ENCODE measurements at regions not wholly inside any gene's neighbourhood (a gene's known extent, or its start where the extent isn't known, plus 50 kb on each side); places are given as distances from the start of the nearest gene placed in this dataset.

GRCh38 chr5:98723061-98723460 is 50.4 kb upstream of the RGMB start:
- Histone ChIP-seq H3K4me3 (ENCODE audit: low read depth, low read length) (no peak overlapping the region), H3K36me3 (ENCODE audit: insufficient read depth, low read length) (no peaks in the 10 kb centered on the region), H3K79me2 (ENCODE audit: control insufficient read depth, insufficient read depth, low read length, unreplicated experiment) (no peaks in the 10 kb centered on the region), H3K27me3 (ENCODE audit: insufficient read depth, low read length) (no peaks in the 10 kb centered on the region), H3K4me1 (ENCODE audit: control insufficient read depth, insufficient read depth, low read length, unreplicated experiment) (peaks cover 13% of the 10 kb centered on the region), H2AFZ (ENCODE audit: low read length, unreplicated experiment) (no peak overlapping the region), H3K27ac (ENCODE audit: low read depth, low read length) (no peak overlapping the region)

All from ACC112 (cell line).